A549 (cell line): ENCODE measurements at regions not wholly inside any gene's neighbourhood (a gene's known extent, or its start where the extent isn't known, plus 50 kb on each side); places are given as distances from the start of the nearest gene placed in this dataset.

Experiments
- ATAC-seq, 2 experiments: fragments of 200-7000 bp in 1 of 2; fragments of >200 bp in 1 of 2; cut with Nextera tagmentation in 1 of 2; cut with Tn5 transposase in 1 of 2; 3 replicates each; pipeline versions ENCODE4 v1.8.0 to v1.9.1; 2018 to 2020; ENCODE audit warnings: mild to moderate bottlenecking in 1 of 2, moderate library complexity in 1 of 2
- CTCF ChIA-PET: fragments of 300-600 bp; sonication (Branson Sonifier 250); formaldehyde crosslinking; extraction: SDS; loops from one replicate; lab custom pipeline; 2021; ENCODE audit warnings: antibody characterized with exemption, inconsistent platforms; lab: Yijun Ruan, JAX
- POLR2A ChIA-PET: fragments of 350-600 bp; formaldehyde crosslinking; extraction: SDS; loops from one replicate; lab custom pipeline; 2021; ENCODE audit warnings: antibody characterized with exemption, inconsistent platforms; lab: Yijun Ruan, JAX
- DNase-seq, 2 experiments: peaks; one replicate each; pipeline versions ENCODE4 v3.0.0 to v3.0.0-alpha.2; 2011 to 2016; ENCODE audit warnings: low read depth in 1 of 2, low spot score in 1 of 2
- FAIRE-seq: peaks from 2 replicates; lab custom pipeline; 2011; peaks lifted over from hg19 to GRCh38; lab: Jason Lieb, UNC
- H3K27ac ChIP-seq, 2 experiments: fragments of >200 bp; sonication (Bioruptor Twin); formaldehyde crosslinking; 3 replicates each; pipeline ENCODE4 v1.5.1; 2016 to 2017
- H3K4me1 ChIP-seq: fragments of >200 bp; sonication (Bioruptor Twin); formaldehyde crosslinking; 3 replicates; pipeline ENCODE4 v1.6.1; 2016
- H3K4me2 ChIP-seq: fragments of >200 bp; sonication (Bioruptor Twin); formaldehyde crosslinking; 3 replicates; pipeline ENCODE4 v1.6.1; 2016
- H3K4me3 ChIP-seq: fragments of >200 bp; sonication (Bioruptor Twin); formaldehyde crosslinking; 3 replicates; pipeline ENCODE4 v1.5.1; 2016
- H3K9me3 ChIP-seq: fragments of >200 bp; sonication (Bioruptor Twin); formaldehyde crosslinking; 3 replicates; pipeline ENCODE4 v1.6.1; 2016
- ATOH8 ChIP-seq: fragments of 250-450 bp; sonication (Bioruptor Pico); IDR thresholded peaks from 2 replicates; pipeline ENCODE4 v1.5.0; 2020; ENCODE audit warnings: low read depth, mild to moderate bottlenecking, moderate library complexity
- BCL3 ChIP-seq: fragments of >200 bp; sonication (Bioruptor Twin); formaldehyde crosslinking; IDR thresholded peaks from 3 replicates; pipeline ENCODE4 v1.6.1; 2016
- CBX2 ChIP-seq: fragments of 200-600 bp; sonication (generic); IDR thresholded peaks from 2 replicates; pipeline ENCODE4 v1.6.1; 2016; ENCODE audit warnings: low read depth, mild to moderate bottlenecking, borderline replicate concordance
- CBX8 ChIP-seq: fragments of 200-600 bp; sonication (generic); IDR thresholded peaks from 2 replicates; pipeline ENCODE4 v1.6.1; 2016
- CHD2 ChIP-seq: fragments of 150-350 bp; IDR thresholded peaks from 2 replicates; pipeline ENCODE4 v1.6.1; 2014; ENCODE audit warnings: low read length; ENCODE audit not compliant: partially characterized antibody
- EHF ChIP-seq: fragments of 250-450 bp; sonication (Bioruptor Pico); IDR thresholded peaks from 2 replicates; pipeline ENCODE4 v1.5.0; 2020; ENCODE audit warnings: mild to moderate bottlenecking
- EHMT2 ChIP-seq: fragments of 200-600 bp; sonication (generic); IDR thresholded peaks from 2 replicates; pipeline ENCODE4 v1.6.1; 2016; ENCODE audit warnings: antibody characterized with exemption, low read depth, mild to moderate bottlenecking, moderate library complexity
- FOSB ChIP-seq: fragments of 250-450 bp; sonication (Bioruptor Pico); IDR thresholded peaks from 2 replicates; pipeline ENCODE4 v1.5.0; 2020; ENCODE audit warnings: mild to moderate bottlenecking, moderate library complexity
- GATA3 ChIP-seq: IDR thresholded peaks from 2 replicates; pipeline ENCODE4 v1.6.1; 2012; ENCODE audit warnings: borderline replicate concordance
- HDAC2 ChIP-seq: fragments of 200-600 bp; sonication (generic); IDR thresholded peaks from 2 replicates; pipeline ENCODE4 v1.6.1; 2016
- HEYL ChIP-seq: fragments of 250-450 bp; sonication (Bioruptor Pico); IDR thresholded peaks from 2 replicates; pipeline ENCODE4 v1.8.0; 2021; ENCODE audit warnings: mild to moderate bottlenecking, moderate library complexity
- HOXA7 ChIP-seq: fragments of 250-450 bp; sonication (Bioruptor Pico); IDR thresholded peaks from 2 replicates; pipeline ENCODE4 v1.5.0; 2020; ENCODE audit warnings: mild to moderate bottlenecking, moderate library complexity
- JUNB ChIP-seq: fragments of >200 bp; sonication (Bioruptor Twin); formaldehyde crosslinking; IDR thresholded peaks from 2 replicates; pipeline ENCODE4 v1.6.1; 2016
- MAX ChIP-seq: IDR thresholded peaks from 2 replicates; pipeline ENCODE4 v1.6.1; 2012
- MAZ ChIP-seq: fragments of 150-350 bp; IDR thresholded peaks from 2 replicates; pipeline ENCODE4 v1.6.1; 2014; ENCODE audit warnings: antibody characterized with exemption, low read depth, low read length, borderline replicate concordance
- NR3C1 ChIP-seq: fragments of >200 bp; sonication (Bioruptor Twin); formaldehyde crosslinking; IDR thresholded peaks from 3 replicates; pipeline ENCODE4 v1.6.1; 2017
- POLR2A ChIP-seq: IDR thresholded peaks from 2 replicates; pipeline ENCODE4 v1.6.1; 2012; ENCODE audit warnings: mild to moderate bottlenecking, low read length
- POLR2AphosphoS2 ChIP-seq: conservative IDR thresholded peaks from 2 replicates; pipeline ENCODE4 v1.6.1; 2012; ENCODE audit warnings: low read length, improper control_type of control experiment, inconsistent platforms
- RAD21 ChIP-seq, 2 experiments: fragments of >200 bp in 1 of 2; sonication (Bioruptor Twin) in 1 of 2; formaldehyde crosslinking in 1 of 2; IDR thresholded peaks in 1 of 2; conservative IDR thresholded peaks in 1 of 2; 2 replicates in 1 of 2; 3 replicates in 1 of 2; pipeline ENCODE4 v1.6.1; 2012 to 2018; ENCODE audit warnings: inconsistent platforms in 1 of 2
- RARB ChIP-seq: fragments of 250-450 bp; sonication (Bioruptor Pico); IDR thresholded peaks from 2 replicates; pipeline ENCODE4 v1.8.0; 2021; ENCODE audit warnings: mild to moderate bottlenecking, moderate library complexity
- RFX5 ChIP-seq: fragments of 450-650 bp; IDR thresholded peaks from 2 replicates; pipeline ENCODE4 v1.7.1; 2014; ENCODE audit warnings: antibody characterized with exemption, mild to moderate bottlenecking, moderate library complexity
- RNF2 ChIP-seq: fragments of 200-600 bp; sonication (generic); IDR thresholded peaks from 2 replicates; pipeline ENCODE4 v1.6.1; 2016; ENCODE audit warnings: low read depth, mild to moderate bottlenecking, antibody characterized with exemption, moderate library complexity, borderline replicate concordance
- SMC3 ChIP-seq: fragments of >200 bp; sonication (Bioruptor Twin); formaldehyde crosslinking; IDR thresholded peaks from 3 replicates; pipeline ENCODE4 v1.6.1; 2018; ENCODE audit warnings: inconsistent platforms
- USF2 ChIP-seq: fragments of 450-650 bp; IDR thresholded peaks from 2 replicates; pipeline ENCODE4 v1.6.1; 2014; ENCODE audit warnings: antibody characterized with exemption
- ZC3H11A ChIP-seq: fragments of 450-650 bp; IDR thresholded peaks from 2 replicates; pipeline ENCODE4 v1.6.1; 2014; ENCODE audit warnings: antibody characterized with exemption, mild to moderate bottlenecking
- ZFP36 ChIP-seq: fragments of 450-650 bp; IDR thresholded peaks from 2 replicates; pipeline ENCODE4 v1.6.1; 2014; ENCODE audit warnings: borderline replicate concordance; ENCODE audit not compliant: partially characterized antibody
- WGBS: methylation state at CpG from one replicate; pipeline ENCODE4 v1.1.6; 2017; ENCODE audit errors: missing lambda C conversion rate; 5-methylcytosine and 5-hydroxymethylcytosine counted together

- no peak overlapping the region for H3K4me2 ChIP-seq
- TF ChIP-seq RNF2 (no peak), RFX5 (no peak), ATOH8 (CRISPR knock-in tag) (no peak), MAZ (no peak), CBX2 (no peak), POLR2A (no peak), EHF (no peak), FOSB (no peak), JUNB (no peak), HDAC2 (no peak), RAD21 (conservative IDR thresholded peaks at IDR 0.05 in 1 of 2, IDR thresholded peaks at IDR 0.05 in 1 of 2) (no peak), MAX (no peak), NR3C1 (no peak), CBX8 (no peak), EHMT2 (no peak), RARB (CRISPR knock-in tag) (no peak), ZFP36 (no peak)
- no peak overlapping the region for H3K4me3 ChIP-seq
- no peaks in the 10 kb centered on the region for H3K4me1 ChIP-seq
- H3K27ac ChIP-seq, result no peak overlapping the region
- 3% methylated on average over 1 of the region's 1 CpG for WGBS
- CTCF ChIA-PET, result interaction anchor here (1.2 kb wide), 1 partner anchor 58 kb away, joined by 3 read pairs; no protein-coding TSS in a partner anchor
- FAIRE-seq, result no peak
- H3K9me3 ChIP-seq, result no peaks in the 10 kb centered on the region
- DNase-seq, result no peak
- POLR2A ChIA-PET, result no interaction called here
- no peak for ATAC-seq
These were observed 151.1 kb upstream of the ETS2 start for GRCh38 chr21:38654580-38654979.

- TF ChIP-seq USF2 (no peak), HEYL (no peak), GATA3 (no peak), SMC3 (no peak), FOSB (no peak), NR3C1 (no peak), CHD2 (no peak), HOXA7 (CRISPR knock-in tag) (no peak), HDAC2 (no peak), JUNB (no peak), ZC3H11A (no peak), POLR2AphosphoS2 (no peak), EHF (no peak), BCL3 (no peak)
- POLR2A ChIA-PET, result no interaction called here
- no peak for DNase-seq
- H3K27ac ChIP-seq, result no peak overlapping the region
- no peak for ATAC-seq
- H3K4me3 ChIP-seq, result no peak overlapping the region
- no peaks in the 10 kb centered on the region for H3K9me3 ChIP-seq
- peaks cover 3% of the 10 kb centered on the region; the same call in 1 of the 3 replicates for H3K4me1 ChIP-seq
- 5% methylated on average over 4 of the region's 4 CpGs for WGBS
- CTCF ChIA-PET, result interaction anchor here (1.0 to 3.1 kb wide), 3 partner anchors 11 to 137 kb away, joined by 3 to 14 read pairs (median 4); no protein-coding TSS in a partner anchor
- no peak for FAIRE-seq
- H3K4me2 ChIP-seq, result no peak overlapping the region
These were observed 147.2 kb upstream of the ETS2 start for GRCh38 chr21:38658511-38658910.
